Sciatic nerve (tissue), 2 donors: ENCODE measurements at regions not wholly inside any gene's neighbourhood (a gene's known extent, or its start where the extent isn't known, plus 50 kb on each side); places are given as distances from the start of the nearest gene placed in this dataset.
"Not testable (repeated sequence)": the region's sequence is repeated elsewhere in the genome, so short reads cannot be mapped to it uniquely, and the experiment has no call there.

Source experiments
- ATAC-seq: fragments of 200-7000 bp; cut with Tn5 transposase; one replicate; pipeline ENCODE4 v1.9.1; 2020; ENCODE audit warnings: mild to moderate bottlenecking, moderate library complexity
- DNase-seq: peaks from one replicate; pipeline ENCODE4 v3.0.0-alpha.2; 2020; ENCODE audit warnings: low spot score
- intact Hi-C: fragments of 100-400 bp; cut with DNase I; formaldehyde crosslinking; loops from one replicate; pipeline ENCODE4 v1.14.2; 2022
- donor health status: DM: no; HTN: no; CAD: no.
- donor health status: DM: no; HTN: no; CAD: no.

DNA sequence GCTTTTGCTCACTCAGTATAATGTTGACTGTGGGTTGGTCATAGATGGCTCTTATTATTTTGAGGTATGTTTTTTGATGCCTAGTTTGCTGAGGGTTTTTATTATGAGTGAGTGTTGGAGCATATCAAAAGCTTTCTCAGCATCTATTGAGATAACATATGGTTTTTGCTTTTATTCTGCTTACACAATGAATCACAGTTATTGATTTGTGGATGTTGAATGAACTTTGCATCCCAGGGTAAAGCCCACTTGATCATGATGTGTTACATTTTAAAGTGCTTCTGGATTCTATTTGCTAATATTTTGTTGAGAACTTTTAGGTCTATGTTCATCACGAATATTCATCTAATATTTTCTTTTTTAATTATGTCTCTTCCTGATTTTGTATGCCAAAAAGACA lies 1260.3 kb downstream of the TMEM121 start:
- DNase-seq (no peak), ATAC-seq (no peak)
- intact Hi-C loops, result no loop called here

DNA sequence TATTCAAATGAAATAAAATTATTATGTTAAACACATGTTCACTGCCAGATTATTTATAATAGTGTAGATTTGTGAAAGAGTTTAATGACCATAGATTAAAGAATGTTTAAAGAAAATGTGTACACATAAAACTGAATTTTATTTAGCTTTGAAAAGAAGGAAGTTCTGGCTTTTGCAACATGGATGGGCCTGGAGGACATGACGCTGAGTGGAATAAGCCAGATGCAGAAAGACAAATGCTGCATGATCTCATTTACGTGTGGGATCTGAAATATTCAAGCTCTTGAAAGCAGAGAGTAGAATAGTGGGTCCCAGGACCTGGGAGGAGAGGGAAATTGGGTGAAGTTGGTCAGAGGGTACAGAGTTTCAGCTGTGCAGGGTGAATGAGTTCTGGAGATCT lies 1261.2 kb downstream of the TMEM121 start:
- ATAC-seq (no peak), DNase-seq (no peak)
- intact Hi-C loops, result no loop called here

DNA sequence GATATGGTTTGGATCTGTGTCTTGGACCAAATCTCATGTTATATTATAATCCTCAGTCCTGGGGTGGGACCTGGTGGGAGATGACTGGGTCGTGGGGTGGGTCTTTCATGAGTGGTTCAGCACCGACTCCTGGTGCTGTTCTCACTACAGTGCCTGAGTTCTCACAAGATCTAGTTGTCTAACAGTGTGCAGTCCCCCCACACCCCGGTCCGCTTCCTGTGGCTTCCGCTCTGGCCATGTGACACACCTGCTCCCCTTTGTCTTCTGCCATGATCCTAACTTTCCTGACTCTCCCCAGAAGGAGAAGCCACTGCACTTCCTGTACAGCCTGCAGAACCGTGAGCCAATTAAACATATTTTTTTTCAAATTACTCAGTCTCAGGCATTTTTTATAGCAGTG lies 1262.2 kb downstream of the TMEM121 start:
- DNase-seq (no peak), ATAC-seq (no peak)
- intact Hi-C loops, result no loop called here

DNA sequence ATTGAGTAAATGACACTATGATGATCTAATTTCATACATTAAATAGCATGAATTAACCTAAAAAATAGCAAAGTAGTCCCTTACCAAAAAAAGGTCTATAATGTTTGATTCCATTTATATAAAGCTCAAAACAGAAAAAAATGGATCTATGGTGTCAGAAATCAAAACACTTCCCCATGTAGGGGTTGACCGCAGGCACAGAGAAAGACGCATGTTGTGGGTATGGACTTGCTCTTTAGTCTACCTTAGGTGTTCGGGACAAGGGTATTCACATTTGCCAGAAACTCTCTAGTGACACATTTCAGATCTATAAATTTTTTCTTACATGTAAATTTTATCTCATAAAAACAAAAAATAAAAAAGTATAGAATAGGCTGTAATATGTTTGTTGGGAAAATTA lies 1262.9 kb downstream of the TMEM121 start:
- ATAC-seq, result no peak
- intact Hi-C loops, result no loop called here

DNA sequence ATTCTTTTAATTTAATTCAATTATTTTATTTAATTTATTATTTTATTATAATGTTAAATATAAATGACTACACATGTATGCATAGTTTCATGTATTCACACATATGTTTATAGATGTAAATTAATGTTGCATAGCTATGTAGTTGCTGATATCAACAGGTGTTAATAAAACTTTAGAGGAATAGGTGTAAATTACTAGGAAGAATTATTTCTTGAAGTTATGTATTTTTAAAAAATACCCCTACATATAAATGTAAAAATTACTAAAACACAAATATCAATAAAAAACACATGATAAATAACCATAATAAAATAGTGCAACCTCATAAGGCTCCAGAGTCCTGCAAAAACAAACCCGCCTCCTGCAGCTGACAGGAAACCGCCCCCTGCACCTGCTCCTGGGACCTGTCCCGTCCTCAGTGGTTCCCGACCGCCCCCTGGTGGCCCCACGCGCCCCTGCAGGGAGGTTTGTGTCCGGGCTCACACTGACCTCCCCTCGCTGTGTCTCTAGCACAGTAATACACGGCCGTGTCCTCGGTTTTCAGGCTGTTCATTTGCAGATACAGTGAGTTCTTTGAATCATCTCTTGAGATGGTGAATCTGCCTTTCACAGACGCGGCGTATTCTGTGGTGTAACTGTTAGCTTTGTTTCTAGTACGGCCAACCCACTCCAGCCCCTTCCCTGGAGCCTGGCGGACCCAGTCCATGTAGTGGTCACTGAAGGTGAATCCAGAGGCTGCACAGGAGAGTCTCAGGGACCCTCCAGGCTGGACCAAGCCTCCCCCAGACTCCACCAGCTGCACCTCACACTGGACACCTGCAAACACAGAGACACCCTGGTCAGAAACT lies 1264.0 kb downstream of the TMEM121 start:
- intact Hi-C loops, result no loop called here
- ATAC-seq (no peak), DNase-seq (no peak)

More for the DNA sequence above, 1262.9 kb downstream of the TMEM121 start:
- no peak for DNase-seq

DNA sequence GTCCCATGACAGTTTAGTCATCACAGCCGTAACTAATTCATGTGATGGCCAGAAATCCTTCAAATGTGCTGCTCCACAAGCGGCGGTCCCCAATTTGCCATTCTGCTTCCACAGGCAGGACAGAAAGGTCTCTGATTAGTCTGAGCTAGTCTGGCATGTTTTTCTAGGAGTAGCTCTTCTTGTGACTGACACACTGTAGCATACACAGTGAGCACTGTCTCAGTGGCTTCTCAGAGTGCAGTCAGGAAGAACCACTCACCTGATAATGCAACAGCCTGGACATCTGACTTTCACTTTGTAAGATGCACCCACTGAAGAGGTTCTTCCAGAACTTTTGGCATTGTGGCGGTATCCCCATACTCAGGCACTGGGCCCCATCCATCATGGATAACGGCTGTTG lies 1266.2 kb downstream of the TMEM121 start:
- ATAC-seq, result no peak
- intact Hi-C loops, result no loop called here

DNA sequence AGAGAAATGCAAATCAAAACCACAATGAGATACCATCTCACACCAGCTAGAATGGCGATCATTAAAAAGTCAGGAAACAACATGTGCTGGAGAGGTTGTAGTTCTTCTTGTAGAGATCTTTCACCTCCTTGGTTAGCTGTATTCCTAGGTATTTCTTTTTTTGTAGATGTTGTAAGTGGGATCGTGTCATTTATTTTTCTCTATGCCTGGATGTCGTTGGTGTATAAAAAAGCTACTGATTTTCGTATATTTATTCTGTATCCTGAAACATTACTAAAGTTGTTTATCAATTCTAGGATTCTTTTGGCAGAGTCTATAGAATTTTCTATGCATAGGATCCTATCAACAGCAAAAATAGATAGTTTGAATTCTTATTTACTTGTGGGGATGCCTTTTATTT lies 1271.8 kb downstream of the TMEM121 start:
- intact Hi-C loops, result not testable (repeated sequence)

More for the DNA sequence above, 1266.2 kb downstream of the TMEM121 start:
- DNase-seq, result no peak

DNA sequence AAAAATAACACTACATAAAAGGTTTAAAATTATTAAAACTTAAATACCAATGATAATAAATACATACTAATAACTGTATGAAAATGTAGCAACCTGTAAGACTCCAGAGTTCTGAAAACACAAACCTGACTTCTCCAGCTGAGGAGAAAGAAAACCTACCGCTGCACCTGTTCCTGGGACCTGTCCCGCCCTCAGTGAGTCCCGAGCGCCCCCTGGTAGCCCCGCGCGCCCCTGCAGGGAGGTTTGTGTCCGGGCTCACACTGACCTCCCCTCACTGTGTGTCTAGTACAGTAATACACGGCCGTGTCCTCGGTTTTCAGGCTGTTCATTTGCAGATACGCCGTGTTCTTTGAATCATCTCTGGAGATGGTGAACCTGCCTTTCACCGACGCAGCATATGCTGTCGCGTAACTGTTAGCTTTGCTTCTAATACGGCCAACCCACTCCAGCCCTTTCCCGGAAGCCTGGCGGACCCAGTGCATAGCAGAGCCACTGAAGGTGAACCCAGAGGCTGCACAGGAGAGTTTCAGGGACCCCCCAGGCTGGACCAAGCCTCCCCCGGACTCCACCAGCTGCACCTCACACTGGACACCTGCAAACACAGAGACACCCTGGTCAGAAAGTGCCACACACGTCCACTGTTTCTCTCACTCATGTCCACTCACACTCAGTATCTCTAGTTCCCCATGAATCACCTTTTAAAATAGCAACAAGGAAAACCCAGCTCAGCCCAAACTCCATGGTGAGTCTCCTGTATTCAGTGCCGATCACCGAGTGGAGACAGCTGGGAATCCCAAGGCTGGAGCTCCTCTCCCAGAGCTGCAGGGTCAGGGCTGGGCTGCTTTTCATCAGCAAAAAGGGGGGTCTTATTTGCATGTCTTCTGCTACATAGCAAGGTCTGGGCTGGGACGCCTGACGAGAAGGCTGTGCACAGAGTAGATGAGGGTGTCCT lies 1276.3 kb downstream of the TMEM121 start:
- no peak for DNase-seq
- ATAC-seq, result no peak
- intact Hi-C loops, result no loop called here

More for the DNA sequence above, 1271.8 kb downstream of the TMEM121 start:
- ATAC-seq, DNase-seq: not testable (repeated sequence)

DNA sequence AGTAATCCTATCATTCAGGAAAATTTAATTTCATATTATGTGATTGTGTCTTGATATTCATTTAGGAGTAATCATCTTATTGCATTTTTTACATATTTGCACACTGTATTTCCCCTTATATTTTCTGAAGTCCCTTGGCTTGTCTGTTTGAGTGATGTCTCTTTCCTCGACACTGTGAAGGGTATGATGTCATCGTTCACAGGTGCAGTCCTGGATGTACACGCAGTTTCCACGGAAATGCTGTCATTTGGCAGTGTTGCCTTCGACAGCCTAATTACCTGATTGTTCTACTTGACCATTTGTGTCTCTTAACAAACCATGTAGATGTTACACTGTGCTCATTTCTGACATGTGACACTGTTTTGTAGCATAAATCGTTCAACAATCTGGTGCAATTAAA lies 1277.0 kb downstream of the TMEM121 start:
- DNase-seq, result no peak

DNA sequence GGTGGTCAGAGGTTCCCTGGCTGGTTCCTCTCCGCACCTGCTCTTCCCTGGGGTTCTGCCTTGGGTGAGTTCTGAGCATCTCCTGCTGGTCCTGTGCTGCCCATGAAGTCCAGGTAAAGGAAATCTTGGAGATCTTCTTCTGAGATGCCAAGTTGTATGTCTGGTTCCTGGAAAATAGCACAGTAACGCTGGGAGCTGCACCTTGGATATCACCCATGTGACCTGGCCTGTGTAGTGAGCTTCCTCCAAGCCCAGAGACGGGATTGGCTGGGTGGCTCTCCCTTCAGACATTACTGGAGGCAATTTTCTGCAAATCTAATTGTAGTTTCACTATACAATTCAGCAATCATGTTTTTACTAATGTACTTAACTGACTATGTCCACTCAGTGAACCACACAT lies 1281.1 kb downstream of the TMEM121 start:
- intact Hi-C loops, result no loop called here
- ATAC-seq, result no peak
- no peak for DNase-seq

More for the DNA sequence above, 1277.0 kb downstream of the TMEM121 start:
- intact Hi-C loops, result no loop called here
- no peak for ATAC-seq

DNA sequence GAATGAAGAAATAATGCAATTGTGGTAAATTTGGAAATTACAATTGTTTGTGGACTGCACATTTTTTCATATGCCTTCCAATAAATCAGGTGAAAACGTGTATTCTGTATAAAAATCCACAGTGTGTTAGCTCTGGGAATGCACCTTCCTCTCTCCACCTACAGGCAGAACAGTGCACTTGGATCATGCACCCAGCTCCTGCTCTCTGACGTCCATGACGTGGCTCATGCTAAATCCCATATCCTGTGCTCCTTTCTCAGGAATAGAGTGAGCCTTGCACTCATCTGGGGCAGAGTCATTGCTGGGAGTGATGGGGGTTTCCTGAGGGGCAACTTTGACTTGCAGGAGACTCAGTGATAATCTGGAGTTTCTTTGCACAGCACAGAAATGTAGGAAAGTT lies 1282.1 kb downstream of the TMEM121 start:
- intact Hi-C loops, result no loop called here
- ATAC-seq, result no peak
- no peak for DNase-seq

DNA sequence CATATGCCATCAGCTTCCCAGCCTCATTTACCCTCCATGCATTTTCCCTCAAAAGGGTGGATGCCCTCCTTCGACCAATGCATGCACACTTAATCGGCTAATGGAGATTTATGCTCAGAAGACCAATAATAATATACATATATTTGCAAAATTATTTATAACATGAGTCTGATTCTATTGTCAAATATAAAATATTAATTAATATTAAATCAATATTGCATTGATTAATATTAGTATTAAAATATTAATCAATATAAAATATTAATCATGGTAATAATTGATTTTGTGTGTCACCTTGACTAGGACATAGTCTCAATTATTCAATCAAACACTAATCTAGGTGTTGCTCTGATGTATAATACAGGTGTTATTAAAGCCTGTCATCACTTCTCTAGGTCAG lies 1282.5 kb downstream of the TMEM121 start:
- ATAC-seq (no peak), DNase-seq (no peak)
- intact Hi-C loops, result no loop called here

DNA sequence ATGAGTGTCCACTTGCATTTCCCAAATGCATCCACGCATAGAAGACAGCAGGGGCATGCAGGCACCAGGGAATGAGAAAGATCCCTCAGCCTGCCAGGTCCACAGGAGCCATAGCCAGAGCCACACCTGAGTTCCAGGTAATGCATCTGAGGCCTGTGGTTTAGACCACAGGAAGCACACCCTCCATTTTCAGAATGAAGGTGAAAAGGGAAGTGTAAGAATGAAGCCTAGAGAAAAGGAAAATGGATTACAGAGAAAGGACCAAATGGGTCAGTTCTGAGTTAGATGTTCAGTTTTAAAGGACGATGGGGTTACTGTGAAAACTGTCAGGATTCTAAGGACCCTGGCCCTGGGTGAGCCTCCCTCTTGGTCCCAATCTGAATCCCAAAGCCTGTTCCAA lies 1283.2 kb downstream of the TMEM121 start:
- DNase-seq (no peak), ATAC-seq (no peak)
- intact Hi-C loops, result no loop called here

DNA sequence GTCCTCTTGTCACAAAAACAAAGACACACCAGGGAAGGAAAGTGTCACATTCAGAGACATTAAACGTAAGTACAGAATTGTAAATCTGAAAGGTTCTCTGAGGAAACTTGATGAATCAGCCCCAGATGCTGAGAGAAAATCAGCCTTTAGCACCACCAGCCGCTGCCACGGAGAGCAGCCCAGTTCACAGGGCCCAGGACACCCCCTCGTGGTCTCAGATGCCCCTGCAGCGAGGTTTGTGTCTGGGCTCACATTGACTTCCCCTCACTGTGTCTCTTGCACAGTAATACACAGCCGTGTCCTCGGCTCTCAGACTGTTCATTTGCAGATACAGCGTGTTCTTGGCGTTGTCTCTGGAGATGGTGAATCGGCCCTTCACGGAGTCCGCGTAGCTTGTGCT lies 1283.8 kb downstream of the TMEM121 start:
- intact Hi-C loops, DNase-seq, ATAC-seq: not testable (repeated sequence)

DNA sequence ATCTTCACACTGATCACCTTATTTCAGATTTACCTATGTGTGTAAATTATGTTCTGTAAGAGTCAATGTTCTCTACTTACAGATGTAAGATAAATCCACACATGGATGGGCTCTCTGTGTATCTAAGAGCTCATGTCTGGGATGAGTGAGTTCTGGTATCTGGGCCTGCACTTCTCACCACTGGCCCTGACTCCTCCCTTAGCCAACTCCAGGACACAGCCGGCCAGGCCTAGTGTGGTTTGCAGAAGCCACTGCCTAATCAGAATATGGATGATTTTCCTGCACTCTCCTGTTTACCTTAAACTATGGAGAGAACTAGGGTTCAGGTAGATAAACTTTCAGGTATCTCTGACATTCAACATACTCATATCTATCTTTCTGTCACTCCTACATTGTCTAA lies 1284.8 kb downstream of the TMEM121 start:
- DNase-seq (no peak), ATAC-seq (no peak)
- intact Hi-C loops, result no loop called here

DNA sequence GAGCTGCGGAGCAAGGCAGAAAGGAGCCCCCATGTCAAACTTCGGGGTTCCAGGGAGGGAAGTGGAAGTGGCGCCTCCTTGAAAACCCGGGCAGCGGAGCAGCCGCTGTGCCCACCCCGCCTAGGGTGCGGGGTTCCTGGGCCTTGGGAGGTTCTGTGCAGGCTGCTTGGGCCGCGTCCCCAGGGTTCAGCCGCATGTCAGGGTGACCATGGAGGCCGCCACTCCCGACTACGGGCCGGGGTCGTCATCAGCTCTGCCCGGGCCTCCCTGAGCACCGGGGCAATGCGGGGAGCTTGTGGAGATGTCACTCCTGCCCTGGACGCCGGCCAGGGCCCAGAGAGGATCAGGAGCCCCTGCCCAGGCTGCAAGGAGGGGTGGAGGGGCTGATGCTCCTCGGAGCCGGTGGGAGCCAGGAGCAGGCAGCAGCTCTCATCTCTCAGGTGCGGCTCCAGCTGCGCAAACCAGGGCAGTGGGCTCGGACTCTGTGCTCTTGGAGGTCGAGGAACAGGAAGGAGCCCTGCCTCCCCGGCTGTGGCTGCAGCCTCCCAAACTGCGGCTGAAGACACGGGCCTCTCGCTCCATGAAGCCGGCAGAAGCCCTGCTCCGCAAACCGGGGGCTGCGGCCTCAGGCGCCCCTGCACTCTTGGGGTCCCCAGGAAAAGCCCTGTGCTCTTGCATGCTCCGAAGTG lies 1286.5 kb downstream of the TMEM121 start:
- DNase-seq (no peak), ATAC-seq (no peak)
- intact Hi-C loops, result no loop called here

DNA sequence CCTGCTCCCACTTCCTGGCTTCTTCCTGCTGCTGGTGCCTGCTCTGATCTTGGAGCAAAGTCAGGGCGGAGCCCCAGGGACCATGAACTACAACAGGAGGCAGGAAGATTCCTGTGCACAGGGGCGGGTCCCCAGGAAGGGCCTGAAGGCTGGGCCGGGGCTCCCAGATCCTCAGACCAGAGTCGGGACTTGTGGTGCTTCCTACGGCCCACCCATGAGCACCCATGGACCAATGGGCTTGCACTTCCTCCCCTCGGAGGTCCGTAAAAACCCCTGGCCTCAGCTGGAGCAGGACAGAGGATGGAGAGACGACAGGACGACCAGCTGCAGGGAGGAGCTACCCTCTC lies 1287.1 kb downstream of the TMEM121 start:
- intact Hi-C loops, result no loop called here
- ATAC-seq, result no peak
- no peak for DNase-seq

DNA sequence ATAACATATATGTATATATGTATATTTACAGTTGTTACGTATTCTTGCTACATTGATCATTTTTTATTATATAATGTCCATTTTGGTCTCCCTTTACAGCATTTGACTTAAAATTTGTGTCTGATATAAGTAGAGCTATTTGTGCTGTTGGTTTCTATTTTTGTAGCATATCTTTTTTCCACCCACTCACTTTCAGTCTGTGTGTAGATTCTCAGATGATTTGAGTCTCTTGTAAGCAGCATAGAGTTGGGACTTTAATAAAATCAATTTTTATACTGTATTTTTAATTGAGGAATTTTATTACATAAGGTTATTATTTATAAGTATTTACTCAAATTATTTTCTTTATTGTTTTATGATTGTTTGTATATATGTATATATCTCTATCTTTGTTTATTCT lies 1293.7 kb downstream of the TMEM121 start:
- DNase-seq, result no peak
- intact Hi-C loops, result no loop called here
- no peak for ATAC-seq

DNA sequence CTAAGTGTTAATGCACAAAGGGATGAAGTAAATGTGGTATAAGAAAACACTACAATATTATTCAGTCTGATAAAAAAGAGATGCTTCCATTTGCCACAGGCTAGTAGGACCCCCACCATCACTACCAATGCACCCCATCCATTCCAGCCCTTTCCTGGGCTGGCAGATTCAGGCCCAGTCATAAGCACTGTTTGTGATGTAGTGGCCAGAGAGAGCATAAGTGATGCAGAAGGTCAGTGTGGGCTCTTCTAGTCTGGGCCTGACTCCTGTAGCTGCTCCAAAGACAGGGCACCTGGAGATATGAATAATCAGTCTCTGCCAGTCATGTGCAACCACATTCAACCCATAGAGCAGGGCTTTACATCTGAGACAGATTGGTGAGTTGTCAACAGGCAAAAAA lies 1294.7 kb downstream of the TMEM121 start:
- intact Hi-C loops, result no loop called here
- no peak for DNase-seq
- ATAC-seq, result no peak

DNA sequence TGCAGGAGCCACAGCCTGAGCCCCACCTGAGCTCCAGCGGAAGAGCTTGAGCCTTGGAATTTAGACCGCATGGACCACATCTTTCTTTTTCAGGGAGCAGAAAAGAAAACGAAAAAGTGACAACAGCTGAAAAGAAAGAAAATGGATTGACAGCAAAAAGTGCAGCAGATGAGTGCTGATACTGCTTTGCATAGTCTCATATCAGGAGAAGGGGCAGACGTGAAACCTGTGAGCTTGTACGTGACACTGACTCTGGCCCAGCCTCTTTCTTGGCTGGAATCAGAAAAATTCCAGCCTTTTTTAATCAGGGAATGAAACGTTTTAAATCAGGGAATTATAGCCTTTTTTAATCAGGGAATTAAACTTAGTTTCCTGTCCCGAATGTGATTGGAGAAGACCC lies 1296.5 kb downstream of the TMEM121 start:
- ATAC-seq, result no peak

More for the DNA sequence above, 1296.5 kb downstream of the TMEM121 start:
- DNase-seq, result no peak
- intact Hi-C loops, result no loop called here
